ENCODE measurements at regions not wholly inside any gene's neighbourhood (a gene's known extent, or its start where the extent isn't known, plus 50 kb on each side); places are given as distances from the start of the nearest gene placed in this dataset.

- Histone ChIP-seq H3K79me1 (ENCODE audit: insufficient read depth, low read depth, low read length, poor library complexity, severe bottlenecking) (no peaks in the 10 kb centered on the region), H4K8ac (replicated peaks; ENCODE audit: insufficient read length, low read depth, low read length) (no peak overlapping the region), H3K23ac (ENCODE audit: insufficient read length, low read depth, low read length) (no peak overlapping the region), H2AK5ac (ENCODE audit: insufficient read length, low read length) (no peak overlapping the region), H3K4me1 (ENCODE audit: insufficient read depth, low read length) (no peaks in the 10 kb centered on the region), H3K9ac (ENCODE audit: extremely low read depth, insufficient read length, low read length) (no peak overlapping the region), H3T11ph (ENCODE audit: low read length) (no peak overlapping the region), H2BK120ac (ENCODE audit: low read depth, low read length, poor library complexity, severe bottlenecking) (no peak overlapping the region), H3K79me2 (ENCODE audit: insufficient read depth, low read length) (no peaks in the 10 kb centered on the region), H3K9me3 (ENCODE audit: control insufficient read depth, low read depth, low read length) (no peaks in the 10 kb centered on the region), H4K5ac (ENCODE audit: insufficient read length, low read depth, low read length) (no peak overlapping the region), H2BK12ac (ENCODE audit: insufficient read length, low read depth, low read length) (no peak overlapping the region), H3K23me2 (ENCODE audit: insufficient read length, low read depth, low read length, poor library complexity, severe bottlenecking) (no peaks in the 10 kb centered on the region), H4K91ac (ENCODE audit: insufficient read length, low read depth, low read length) (no peak overlapping the region), H3K27ac (ENCODE audit: insufficient read length, low read depth, low read length) (no peak overlapping the region), H3K56ac (ENCODE audit: insufficient read length, low read depth, low read length) (no peak overlapping the region), H3K27me3 (ENCODE audit: insufficient read depth, low read length) (no peaks in the 10 kb centered on the region), H3K18ac (ENCODE audit: insufficient read length, low read depth, low read length) (no peak overlapping the region), H3K4me2 (ENCODE audit: insufficient read depth, insufficient read length, low read length) (no peak overlapping the region), H3K4ac (ENCODE audit: low read depth, low read length) (no peak overlapping the region), H2BK20ac (ENCODE audit: low read depth, low read length, poor library complexity, severe bottlenecking) (no peak overlapping the region), H2BK5ac (ENCODE audit: insufficient read length, low read length) (no peak overlapping the region), H4K20me1 (ENCODE audit: control insufficient read depth, insufficient read depth, insufficient read length) (no peaks in the 10 kb centered on the region), H2BK15ac (ENCODE audit: low read depth, low read length) (no peak overlapping the region), H3K14ac (ENCODE audit: insufficient read depth, low read length) (no peak overlapping the region), H2AFZ (ENCODE audit: low read length) (no peak overlapping the region)
- TF ChIP-seq CTCF (conservative IDR thresholded peaks at IDR 0.05): no peak
- Mint-ChIP-seq H3K36me3 (ENCODE audit: insufficient read depth in 1 of 3, low read depth in 3 of 3) (no peaks in the 10 kb centered on the region), H3K4me3 (no peak overlapping the region), H3K27ac (no peak overlapping the region), H3K9me3 (no peaks in the 10 kb centered on the region), H3K4me1 (no peaks in the 10 kb centered on the region), H3K27me3 (ENCODE audit: low read depth) (no peaks in the 10 kb centered on the region)
- no CpG with 5 or more reads among the region's 2 CpGs for WGBS (ENCODE audit: extremely low coverage, insufficient read length, low lambda C conversion rate)
- no peak for DNase-seq
Measured at GRCh38 chr5:18069790-18070189, 435.5 kb downstream of the TAF11L14 start.

Measured in H9 (cell line).